OCI-M1 (cell line): ENCODE measurements at regions not wholly inside any gene's neighbourhood (a gene's known extent, or its start where the extent isn't known, plus 50 kb on each side); places are given as distances from the start of the nearest gene placed in this dataset.

Experiments
- DNase-seq: peaks from one replicate; lab custom pipeline; 2025; lab: John Stamatoyannopoulos, UW

DNA sequence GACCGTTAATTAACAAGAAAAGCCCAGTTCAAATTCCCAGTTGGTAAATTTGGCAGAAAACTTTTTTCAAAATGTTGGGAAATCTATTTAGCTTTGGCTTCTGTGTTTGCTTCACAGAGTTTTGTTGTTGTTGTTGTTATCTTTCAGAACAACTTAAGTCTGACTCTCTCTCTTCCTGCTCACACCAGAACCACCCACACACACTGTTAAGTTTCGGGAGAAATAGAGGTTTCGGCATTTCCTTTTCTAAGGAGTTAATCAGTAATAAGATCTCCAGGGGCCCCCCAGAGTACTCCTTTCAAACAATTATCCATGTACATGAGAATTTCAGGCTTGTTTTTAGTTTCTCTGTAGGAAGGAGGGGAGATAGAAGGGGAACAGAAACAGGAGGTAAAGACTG, 106.2 kb upstream of the PTCHD1 start:
- no peak for DNase-seq

DNA sequence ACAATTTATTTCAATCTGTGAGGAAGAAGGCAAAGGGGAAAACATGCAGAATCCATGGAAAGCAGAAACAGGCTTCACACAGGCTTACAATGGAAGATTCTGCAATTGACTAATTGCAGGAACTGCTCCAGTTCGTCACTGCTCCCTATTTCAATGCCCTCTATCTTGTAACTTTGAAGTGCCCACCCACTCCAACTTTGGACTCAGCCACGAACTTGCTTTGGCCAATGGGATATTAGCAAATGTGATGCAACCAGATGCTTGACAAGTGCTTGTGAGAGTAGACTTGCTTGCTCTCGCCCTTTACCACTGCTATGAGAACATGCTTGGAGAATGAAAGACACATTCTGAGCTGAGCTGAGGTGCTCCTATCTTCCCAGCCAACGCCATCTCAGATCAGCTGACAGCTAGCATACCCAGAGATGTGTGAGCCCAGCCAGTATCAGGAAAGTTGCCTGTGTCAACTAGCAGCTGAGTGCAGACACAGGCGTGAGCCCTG, 105.7 kb upstream of the PTCHD1 start:
- peak; percentile 2 for DNase-seq

DNA sequence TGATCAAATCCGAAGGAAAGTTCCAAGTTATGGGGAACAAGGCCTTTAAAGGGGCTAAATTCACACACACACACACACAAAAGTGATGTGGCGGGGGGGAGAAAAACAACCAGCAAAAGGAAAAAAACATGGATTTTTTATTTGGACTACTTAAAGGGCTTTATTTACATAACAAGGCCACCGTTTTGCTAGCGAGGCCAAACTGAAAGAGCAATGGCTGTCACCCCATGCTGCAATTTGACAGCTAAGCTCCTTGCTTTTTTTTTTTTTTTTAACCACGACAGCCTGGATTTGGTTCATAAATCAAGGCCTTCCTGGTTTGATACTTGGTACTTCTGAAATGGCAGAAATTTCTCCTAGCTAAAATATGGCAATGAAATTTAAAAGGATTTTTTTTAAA, 99.6 kb upstream of the PTCHD1 start:
- no peak for DNase-seq

DNA sequence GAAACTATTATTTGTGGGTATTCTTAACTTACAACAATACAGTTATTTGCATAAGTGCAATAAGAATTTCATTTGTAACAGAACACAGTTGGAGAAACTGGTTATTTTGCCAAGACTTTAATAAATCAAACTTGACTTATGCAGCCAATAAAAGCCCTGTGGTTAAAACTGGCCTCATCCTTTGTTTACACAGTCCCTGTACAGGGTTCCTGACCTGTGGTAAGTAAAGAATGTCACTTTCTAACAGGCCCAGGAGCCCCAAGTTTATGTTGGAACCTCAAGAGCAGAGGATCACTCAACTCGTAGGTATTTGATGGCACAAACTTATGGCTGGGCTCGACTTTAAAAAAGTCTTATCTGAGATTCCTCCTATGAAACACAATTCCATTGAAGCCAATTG, 88.6 kb upstream of the PTCHD1 start:
- DNase-seq = no peak

DNA sequence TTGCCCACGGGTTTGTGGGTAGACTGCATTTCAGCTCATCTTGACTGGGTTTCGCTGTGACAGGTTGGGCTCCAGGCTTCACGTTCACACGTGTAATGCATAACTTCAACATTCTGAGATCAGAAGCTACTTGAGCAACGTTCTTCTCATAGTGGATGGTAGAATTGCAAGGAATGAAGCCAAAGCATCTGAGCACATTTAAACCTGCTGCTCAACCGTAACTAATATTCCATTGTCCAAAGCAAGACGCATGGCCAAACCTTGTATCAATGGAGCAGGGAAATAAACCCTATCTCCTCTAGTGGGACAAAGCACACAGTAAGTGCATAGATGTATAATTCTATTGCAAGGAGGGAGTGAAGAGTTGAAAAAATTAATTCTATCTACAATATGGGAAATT, 86.5 kb upstream of the PTCHD1 start:
- no peak for DNase-seq

DNA sequence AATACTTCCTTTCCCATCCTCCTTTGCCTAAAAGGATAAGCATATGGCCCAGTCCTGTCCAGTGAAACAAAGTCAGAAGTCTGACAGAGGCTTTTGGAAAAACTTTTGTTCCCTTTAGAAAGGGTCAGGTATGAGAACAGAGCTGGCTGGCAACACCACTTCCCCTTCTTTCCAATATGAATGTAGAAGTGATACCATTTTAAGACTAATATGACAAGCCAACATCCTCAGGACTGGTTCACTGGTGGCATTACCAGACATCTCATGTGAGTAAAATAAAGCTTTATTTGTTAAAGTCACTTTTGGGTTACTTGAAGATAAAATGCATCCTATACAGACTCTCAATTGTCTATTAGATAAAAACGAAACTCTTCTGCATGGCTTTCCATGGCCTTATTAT, 83.6 kb upstream of the PTCHD1 start:
- DNase-seq = no peak

DNA sequence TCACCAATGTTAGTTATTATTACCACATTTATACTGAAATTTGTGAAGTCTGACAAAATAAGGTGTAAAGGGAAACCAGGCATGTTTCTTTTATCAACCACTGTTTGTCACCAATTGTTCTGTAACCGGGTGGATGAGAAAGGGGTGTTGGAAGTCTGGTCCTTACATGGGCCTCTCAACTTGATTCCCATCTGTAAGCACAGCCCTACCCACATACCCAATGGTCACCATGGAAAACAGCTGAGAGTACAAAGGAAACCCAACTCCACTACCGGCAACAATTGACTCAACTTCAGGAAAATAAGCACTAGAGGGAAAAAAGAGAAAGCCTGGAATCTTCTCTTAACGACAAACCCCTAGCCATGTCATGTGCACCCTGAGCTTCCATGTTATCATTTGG, 70.8 kb upstream of the PTCHD1 start:
- no peak for DNase-seq

DNA sequence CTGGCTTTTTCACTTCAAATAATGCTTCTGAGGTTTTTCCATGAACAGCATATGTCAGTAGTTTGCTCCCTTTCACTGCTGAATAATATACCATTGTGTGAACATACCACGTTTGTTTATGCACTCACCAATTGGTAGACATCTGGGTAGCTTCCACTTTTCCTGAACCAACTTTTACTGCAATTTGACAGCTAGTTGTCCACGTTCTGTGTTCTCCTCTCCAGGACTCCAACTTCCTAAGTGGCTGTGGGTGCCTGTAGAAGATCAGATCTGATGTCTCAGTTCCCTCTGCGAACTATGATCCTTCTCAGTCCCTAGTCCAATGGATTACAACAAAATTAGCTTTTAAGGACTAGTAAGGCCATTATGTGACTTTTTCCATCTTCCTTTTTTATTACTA, 64.7 kb upstream of the PTCHD1 start:
- DNase-seq = no peak

DNA sequence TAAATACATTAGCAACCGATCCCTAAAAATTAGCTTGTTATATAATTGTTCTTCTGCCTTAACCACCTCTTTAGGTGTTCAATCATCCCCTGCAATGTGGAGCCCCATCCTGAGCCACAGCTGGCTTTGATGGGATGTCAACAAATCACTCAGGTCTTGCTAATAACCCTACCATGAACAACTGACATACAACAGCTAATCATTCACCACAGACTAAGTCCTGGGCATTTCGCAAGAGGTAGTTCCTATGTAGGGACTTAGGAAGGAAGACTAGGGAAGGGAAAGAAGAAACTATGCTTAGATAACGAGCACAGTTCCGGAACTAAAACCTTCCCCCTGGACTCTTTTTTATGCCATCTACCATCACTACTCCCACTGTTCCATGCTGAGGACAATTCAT, 63.6 kb upstream of the PTCHD1 start:
- DNase-seq = no peak

DNA sequence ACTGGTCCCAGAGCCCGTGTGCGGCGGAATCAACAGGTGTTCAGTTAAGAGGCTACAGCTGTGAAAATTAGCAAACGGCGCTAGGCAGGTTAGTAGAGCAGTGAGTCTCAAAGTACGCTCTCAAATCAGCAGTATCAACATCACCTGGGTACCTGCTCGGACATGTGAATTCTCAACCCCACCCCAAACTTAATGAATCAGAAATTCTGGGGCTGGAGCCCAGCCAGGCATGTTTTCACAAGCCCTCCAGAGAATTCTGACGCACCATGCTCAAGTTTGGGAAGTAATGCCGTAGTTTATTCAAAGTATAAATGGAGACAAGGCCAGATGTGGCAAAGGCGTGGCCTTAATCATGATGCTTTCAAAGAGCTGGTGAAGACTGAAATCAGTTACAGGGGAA, 58.2 kb upstream of the PTCHD1 start:
- DNase-seq = no peak
